Activated CD4-positive, alpha-beta memory T cell treated with anti-CD3 and anti-CD28 coated beads for 36 hours (primary cell): ENCODE measurements at regions not wholly inside any gene's neighbourhood (a gene's known extent, or its start where the extent isn't known, plus 50 kb on each side); places are given as distances from the start of the nearest gene placed in this dataset.

Experiments
- CTCF ChIA-PET: fragments of 350-600 bp; sonication (Branson Sonifier 250); formaldehyde crosslinking; loops from one replicate; lab custom pipeline; 2021; ENCODE audit warnings: antibody characterized with exemption, inconsistent platforms; lab: Charles Lee
- POLR2A ChIA-PET: fragments of 350-600 bp; sonication (Branson Sonifier 250); formaldehyde crosslinking; loops from one replicate; lab custom pipeline; 2021; ENCODE audit warnings: antibody characterized with exemption; lab: Charles Lee
- DNase-seq: peaks from one replicate; pipeline ENCODE4 v3.0.0-alpha.2; 2020
- H3K27ac Mint-ChIP-seq: one replicate; pipeline ENCODE4 v1.8.0; 2021; ENCODE audit warnings: mixed read lengths
- H3K27me3 Mint-ChIP-seq: one replicate; pipeline ENCODE4 v1.8.0; 2021; ENCODE audit warnings: mixed read lengths
- H3K36me3 Mint-ChIP-seq: one replicate; pipeline ENCODE4 v1.8.0; 2021; ENCODE audit warnings: mixed read lengths
- H3K4me1 Mint-ChIP-seq: one replicate; pipeline ENCODE4 v1.8.0; 2021; ENCODE audit warnings: low read depth, mixed read lengths
- H3K4me3 Mint-ChIP-seq: one replicate; pipeline ENCODE4 v1.8.0; 2021; ENCODE audit warnings: mild to moderate bottlenecking, mixed read lengths
- H3K9me3 Mint-ChIP-seq: one replicate; pipeline ENCODE4 v1.8.0; 2021; ENCODE audit warnings: mixed read lengths
- intact Hi-C: fragments of 100-400 bp; cut with micrococcal nuclease; formaldehyde crosslinking; loops from one replicate; pipeline ENCODE4 v1.15.1; 2023

DNA sequence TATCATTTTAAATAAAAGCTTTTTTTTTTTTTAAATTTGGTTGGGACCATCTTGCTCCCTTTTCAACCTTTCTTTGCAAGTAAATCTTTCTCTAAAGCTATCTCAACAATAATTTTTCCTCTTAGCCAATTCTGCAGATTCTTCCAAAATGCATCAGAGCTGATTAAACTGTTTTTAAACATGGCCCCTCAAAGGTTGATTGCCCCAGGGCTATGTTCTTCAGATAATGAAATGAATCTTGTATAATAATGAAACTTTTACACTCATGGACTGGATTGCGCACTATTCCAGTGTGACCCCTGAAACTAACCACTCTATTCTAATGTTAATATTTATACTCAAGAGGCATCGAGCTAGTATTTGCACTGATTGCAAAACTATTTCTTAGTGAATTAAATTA is 222.8 kb upstream of the PRDM9 start:
- H3K4me1 Mint-ChIP-seq, result no peaks in the 10 kb centered on the region
- ChIA-PET POLR2A (no interaction called here), CTCF (no interaction called here)
- no peaks in the 10 kb centered on the region for H3K27me3 Mint-ChIP-seq
- H3K27ac Mint-ChIP-seq, result no peak overlapping the region
- peaks cover 14% of the 10 kb centered on the region for H3K9me3 Mint-ChIP-seq
- H3K36me3 Mint-ChIP-seq, result no peaks in the 10 kb centered on the region
- no peak overlapping the region for H3K4me3 Mint-ChIP-seq
- DNase-seq, result no peak
- intact Hi-C loops, result no loop called here

DNA sequence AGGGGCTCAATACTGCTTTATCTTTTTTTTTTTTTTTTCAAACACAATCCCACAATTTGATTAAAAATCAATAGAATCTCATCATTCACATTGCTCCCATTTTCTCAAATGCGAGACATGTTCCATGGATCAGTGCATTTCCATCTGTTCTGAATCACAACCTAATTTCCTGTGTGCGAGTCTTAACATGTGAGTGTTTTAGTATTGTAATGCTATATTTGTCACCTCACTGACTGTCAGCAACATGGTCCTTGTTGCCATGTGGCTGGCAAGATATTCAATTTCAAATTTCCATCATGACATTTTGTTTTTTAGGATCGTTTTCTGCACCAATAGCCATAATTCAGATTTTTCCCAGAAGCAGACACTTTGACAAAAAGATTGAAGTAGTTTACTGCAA is 233.2 kb upstream of the PRDM9 start:
- Mint-ChIP-seq H3K27me3 (no peaks in the 10 kb centered on the region), H3K27ac (no peak overlapping the region), H3K9me3 (peaks cover 28% of the 10 kb centered on the region), H3K4me1 (no peaks in the 10 kb centered on the region), H3K36me3 (no peaks in the 10 kb centered on the region), H3K4me3 (no peak overlapping the region)
- POLR2A ChIA-PET, result no interaction called here
- no peak for DNase-seq
- intact Hi-C loops, result no loop called here
- CTCF ChIA-PET, result no interaction called here

DNA sequence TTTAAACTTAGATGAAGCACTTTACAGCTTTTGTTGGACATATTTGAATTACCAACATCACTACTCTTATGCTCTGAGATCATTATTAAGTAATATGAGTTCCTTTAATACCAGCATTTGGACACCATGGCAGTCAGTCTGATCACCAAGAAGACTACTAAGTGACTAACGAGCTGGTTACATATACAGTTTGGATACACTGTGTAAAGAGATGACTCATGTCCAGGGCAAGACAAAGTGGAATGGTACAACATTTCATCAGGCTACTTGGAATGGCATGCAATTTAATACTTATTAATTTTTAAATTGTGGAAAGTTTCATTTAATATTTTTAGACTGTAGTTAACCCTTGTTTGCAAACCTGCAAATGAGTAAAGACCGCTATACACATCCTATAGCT is 237.4 kb upstream of the PRDM9 start:
- CTCF ChIA-PET, result no interaction called here
- Mint-ChIP-seq H3K27ac (no peak overlapping the region), H3K36me3 (no peaks in the 10 kb centered on the region), H3K4me3 (no peak overlapping the region), H3K9me3 (peaks cover 13% of the 10 kb centered on the region), H3K27me3 (no peaks in the 10 kb centered on the region), H3K4me1 (no peaks in the 10 kb centered on the region)
- no peak for DNase-seq
- intact Hi-C loops, result no loop called here
- POLR2A ChIA-PET, result no interaction called here

GRCh38 chr5:23268136-23268535 is 239.3 kb upstream of the PRDM9 start:
- Mint-ChIP-seq H3K9me3 (no peaks in the 10 kb centered on the region), H3K4me1 (no peaks in the 10 kb centered on the region), H3K27ac (no peak overlapping the region), H3K4me3 (no peak overlapping the region), H3K36me3 (no peaks in the 10 kb centered on the region), H3K27me3 (no peaks in the 10 kb centered on the region)
- POLR2A ChIA-PET, result no interaction called here
- CTCF ChIA-PET, result no interaction called here
- no peak for DNase-seq
- intact Hi-C loops, result no loop called here

DNA sequence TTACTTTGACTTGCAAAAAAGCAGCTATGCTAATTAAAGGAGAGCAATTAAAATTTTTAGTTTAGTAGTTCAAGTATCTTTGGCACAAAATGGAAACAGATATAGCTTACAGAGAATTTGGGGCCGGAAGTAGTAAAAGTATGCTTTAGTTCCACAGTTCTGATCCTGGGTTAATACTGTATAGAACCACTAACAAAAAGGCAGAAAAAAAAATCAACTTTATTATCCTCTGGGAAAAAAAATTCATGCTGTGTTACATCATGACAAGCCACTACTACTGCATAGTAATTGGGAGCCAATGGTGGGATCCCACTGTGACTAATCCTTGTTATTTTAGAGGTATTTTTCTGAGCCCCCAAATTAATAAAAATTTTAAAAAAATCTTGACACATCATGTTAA is 246.8 kb upstream of the PRDM9 start:
- intact Hi-C loops, result no loop called here
- Mint-ChIP-seq H3K27ac (no peak overlapping the region), H3K27me3 (no peaks in the 10 kb centered on the region), H3K9me3 (peaks cover 6% of the 10 kb centered on the region), H3K4me3 (no peak overlapping the region), H3K4me1 (no peaks in the 10 kb centered on the region), H3K36me3 (no peaks in the 10 kb centered on the region)
- CTCF ChIA-PET, result no interaction called here
- DNase-seq, result no peak
- POLR2A ChIA-PET, result no interaction called here

DNA sequence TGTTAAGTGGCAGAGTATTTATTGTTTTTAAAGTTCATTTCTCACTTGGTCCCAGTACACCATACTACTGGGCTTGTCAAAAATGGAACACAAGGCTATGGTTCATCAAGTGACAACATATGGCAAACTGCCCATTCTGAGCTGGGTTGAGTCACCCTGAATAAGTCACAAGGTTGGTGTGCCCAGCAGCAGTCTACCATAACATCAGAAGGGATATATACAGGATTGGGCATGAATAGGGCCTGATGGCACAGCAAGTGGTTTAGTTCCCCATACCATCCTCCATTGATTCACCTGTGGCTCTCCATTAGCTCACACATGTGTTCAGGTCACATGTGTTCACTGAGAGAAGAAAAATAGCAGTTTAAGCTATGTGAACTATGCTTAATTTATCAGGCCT is 249.8 kb upstream of the PRDM9 start:
- Mint-ChIP-seq H3K36me3 (no peaks in the 10 kb centered on the region), H3K4me1 (no peaks in the 10 kb centered on the region), H3K27me3 (no peaks in the 10 kb centered on the region), H3K27ac (no peak overlapping the region), H3K9me3 (peaks cover 16% of the 10 kb centered on the region), H3K4me3 (no peak overlapping the region)
- intact Hi-C loops, result no loop called here
- no peak for DNase-seq
- CTCF ChIA-PET, result no interaction called here
- POLR2A ChIA-PET, result no interaction called here

GRCh38 chr5:23253621-23254198 is 253.7 kb upstream of the PRDM9 start:
- ChIA-PET CTCF (no interaction called here), POLR2A (no interaction called here)
- intact Hi-C loops, result no loop called here
- no peak overlapping the region for H3K27ac Mint-ChIP-seq
- peaks cover 16% of the 10 kb centered on the region for H3K9me3 Mint-ChIP-seq
- H3K36me3 Mint-ChIP-seq, result no peaks in the 10 kb centered on the region
- DNase-seq, result no peak
- no peak overlapping the region for H3K4me3 Mint-ChIP-seq
- no peaks in the 10 kb centered on the region for H3K27me3 Mint-ChIP-seq
- no peaks in the 10 kb centered on the region for H3K4me1 Mint-ChIP-seq

- H3K4me1 Mint-ChIP-seq, result no peaks in the 10 kb centered on the region
- no peak for DNase-seq
- CTCF ChIA-PET, result interaction anchor here (0.6 kb wide), 1 partner anchor 1031 kb away, joined by 3 read pairs; no protein-coding TSS in a partner anchor
- no peak overlapping the region for H3K4me3 Mint-ChIP-seq
- no peaks in the 10 kb centered on the region for H3K36me3 Mint-ChIP-seq
- no peak overlapping the region for H3K27ac Mint-ChIP-seq
- POLR2A ChIA-PET, result no interaction called here
- no peaks in the 10 kb centered on the region for H3K27me3 Mint-ChIP-seq
- H3K9me3 Mint-ChIP-seq, result peaks cover 20% of the 10 kb centered on the region
- intact Hi-C loops, result no loop called here
Observed at GRCh38 chr5:23242891-23243290, 264.5 kb upstream of the PRDM9 start.

DNA sequence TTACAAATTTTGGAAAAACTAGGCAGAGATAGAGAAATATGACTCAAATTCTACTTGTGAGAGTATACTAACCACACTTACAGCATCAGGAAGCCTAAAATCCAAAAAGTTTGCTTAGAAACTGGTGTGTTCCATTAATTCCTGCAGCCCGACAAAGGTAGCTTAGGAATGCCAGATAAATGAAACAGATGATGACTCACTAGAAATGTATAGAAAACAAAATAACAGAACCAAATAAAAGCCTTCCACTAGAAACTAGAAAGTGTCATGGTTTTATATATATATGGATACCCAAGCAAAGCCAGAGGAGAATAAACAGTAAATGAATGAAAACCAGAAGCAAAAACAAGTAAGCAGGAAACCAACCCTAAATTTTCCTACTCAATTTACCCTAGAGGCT is 272.2 kb upstream of the PRDM9 start:
- H3K9me3 Mint-ChIP-seq, result peaks cover 14% of the 10 kb centered on the region
- DNase-seq, result no peak
- POLR2A ChIA-PET, result no interaction called here
- no peaks in the 10 kb centered on the region for H3K36me3 Mint-ChIP-seq
- no peaks in the 10 kb centered on the region for H3K27me3 Mint-ChIP-seq
- no peaks in the 10 kb centered on the region for H3K4me1 Mint-ChIP-seq
- H3K4me3 Mint-ChIP-seq, result no peak overlapping the region
- CTCF ChIA-PET, result no interaction called here
- no peak overlapping the region for H3K27ac Mint-ChIP-seq
- intact Hi-C loops, result no loop called here

- Mint-ChIP-seq H3K4me3 (no peak overlapping the region), H3K27me3 (no peaks in the 10 kb centered on the region), H3K27ac (no peak overlapping the region), H3K4me1 (no peaks in the 10 kb centered on the region), H3K36me3 (no peaks in the 10 kb centered on the region), H3K9me3 (peaks cover 14% of the 10 kb centered on the region)
- no peak for DNase-seq
- POLR2A ChIA-PET, result no interaction called here
- intact Hi-C loops, result no loop called here
- CTCF ChIA-PET, result no interaction called here
Observed at GRCh38 chr5:23234197-23234596, 273.2 kb upstream of the PRDM9 start.

- H3K36me3 Mint-ChIP-seq, result no peaks in the 10 kb centered on the region
- intact Hi-C loops, result no loop called here
- H3K27ac Mint-ChIP-seq, result no peak overlapping the region
- no peaks in the 10 kb centered on the region for H3K27me3 Mint-ChIP-seq
- H3K4me3 Mint-ChIP-seq, result no peak overlapping the region
- no peak for DNase-seq
- H3K9me3 Mint-ChIP-seq, result peaks cover 23% of the 10 kb centered on the region
- POLR2A ChIA-PET, result no interaction called here
- H3K4me1 Mint-ChIP-seq, result no peaks in the 10 kb centered on the region
- CTCF ChIA-PET, result no interaction called here
Observed at GRCh38 chr5:23223846-23224245, 283.6 kb upstream of the PRDM9 start.

DNA sequence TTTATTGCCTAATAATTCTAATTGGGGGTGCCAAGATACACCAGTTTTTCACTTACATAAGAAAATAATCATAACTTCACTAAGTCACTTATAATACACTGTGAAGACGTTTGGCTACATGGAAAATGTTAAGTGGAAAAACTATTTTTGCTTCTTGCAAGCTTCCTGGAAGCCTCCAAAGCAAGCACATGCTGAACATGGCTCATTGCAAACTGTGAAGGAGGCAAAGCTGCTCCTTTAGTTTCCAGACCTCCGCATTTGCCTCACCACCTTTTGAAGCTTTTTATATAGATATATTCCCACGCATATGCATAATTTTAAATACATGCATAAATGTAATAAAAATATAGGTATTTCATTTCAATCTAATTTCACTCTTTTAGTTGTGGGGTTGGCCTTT is 285.6 kb upstream of the PRDM9 start:
- no peak overlapping the region for H3K27ac Mint-ChIP-seq
- POLR2A ChIA-PET, result no interaction called here
- peaks cover 21% of the 10 kb centered on the region for H3K9me3 Mint-ChIP-seq
- no peaks in the 10 kb centered on the region for H3K27me3 Mint-ChIP-seq
- CTCF ChIA-PET, result no interaction called here
- no peaks in the 10 kb centered on the region for H3K36me3 Mint-ChIP-seq
- DNase-seq, result no peak
- no peaks in the 10 kb centered on the region for H3K4me1 Mint-ChIP-seq
- H3K4me3 Mint-ChIP-seq, result no peak overlapping the region
- intact Hi-C loops, result no loop called here

- CTCF ChIA-PET, result no interaction called here
- POLR2A ChIA-PET, result no interaction called here
- H3K27ac Mint-ChIP-seq, result no peak overlapping the region
- intact Hi-C loops, result no loop called here
- no peaks in the 10 kb centered on the region for H3K4me1 Mint-ChIP-seq
- H3K4me3 Mint-ChIP-seq, result no peak overlapping the region
- no peaks in the 10 kb centered on the region for H3K27me3 Mint-ChIP-seq
- no peak for DNase-seq
- H3K9me3 Mint-ChIP-seq, result peaks cover 14% of the 10 kb centered on the region
- H3K36me3 Mint-ChIP-seq, result no peaks in the 10 kb centered on the region
Observed at GRCh38 chr5:23217159-23217558, 290.2 kb upstream of the PRDM9 start.
